SK-N-SH (cell line): ENCODE measurements at regions not wholly inside any gene's neighbourhood (a gene's known extent, or its start where the extent isn't known, plus 50 kb on each side); places are given as distances from the start of the nearest gene placed in this dataset.

ENCODE experiments used
- CTCF ChIA-PET: fragments of 300-600, 350-600 bp; formaldehyde crosslinking; extraction: SDS; loops from one replicate; lab custom pipeline; 2021; lab: Yijun Ruan, JAX
- POLR2A ChIA-PET: fragments of 350-600 bp; sonication (Branson Sonifier 250); formaldehyde crosslinking; extraction: SDS; loops from one replicate; lab custom pipeline; 2020; ENCODE audit warnings: antibody characterized with exemption, inconsistent platforms; lab: Yijun Ruan, JAX
- DNase-seq: peaks from one replicate; pipeline ENCODE4 v3.0.0; 2012
- H2AFZ ChIP-seq: fragments of 200-600 bp; sonication (generic); 2 replicates; pipeline ENCODE4 v1.8.1; 2016; ENCODE audit warnings: antibody characterized with exemption, mild to moderate bottlenecking, low read depth
- H3F3A ChIP-seq: fragments of 200-600 bp; sonication (generic); replicated peaks from 2 replicates; pipeline ENCODE3; 2016; ENCODE audit warnings: antibody characterized with exemption, mild to moderate bottlenecking; ENCODE audit not compliant: insufficient read depth
- H3K27ac ChIP-seq, 2 experiments: fragments of 200-500 bp in 1 of 2; fragments of 200-600 bp in 1 of 2; sonication (Bioruptor generic) in 1 of 2; sonication (generic), shearing (Covaris generic) in 1 of 2; 2 replicates each; pipeline versions ENCODE4 v1.5.1 to v1.6.1; 2014 to 2016; ENCODE audit warnings: low read depth in 2 of 2, inconsistent platforms in 1 of 2, low read length in 1 of 2, mild to moderate bottlenecking in 1 of 2, mixed read lengths in 1 of 2
- H3K27me3 ChIP-seq: fragments of 200-600 bp; sonication (generic), shearing (Covaris generic); 2 replicates; pipeline ENCODE4 v1.6.1; 2016; ENCODE audit warnings: mixed run types; ENCODE audit not compliant: insufficient read depth
- H3K36me3 ChIP-seq, 2 experiments: fragments of 200-500 bp in 1 of 2; fragments of 200-600 bp in 1 of 2; sonication (Bioruptor generic) in 1 of 2; sonication (generic) in 1 of 2; replicated peaks in 1 of 2; 2 replicates each; pipeline versions ENCODE3 to v1.5.1; 2014 to 2016; ENCODE audit warnings: low read length in 1 of 2, mild to moderate bottlenecking in 1 of 2; ENCODE audit not compliant: insufficient read depth in 2 of 2, control insufficient read depth in 1 of 2
- H3K4me1 ChIP-seq, 2 experiments: fragments of 200-500 bp in 1 of 2; fragments of 200-600 bp in 1 of 2; sonication (Bioruptor generic) in 1 of 2; sonication (generic), shearing (Covaris generic) in 1 of 2; 2 replicates each; pipeline versions ENCODE4 v1.5.1 to v1.6.1; 2014 to 2016; ENCODE audit warnings: low read depth in 1 of 2, low read length in 1 of 2, mixed run types in 1 of 2; ENCODE audit not compliant: insufficient read depth in 2 of 2, control insufficient read depth in 1 of 2
- H3K4me2 ChIP-seq: fragments of 200-600 bp; sonication (generic), shearing (Covaris generic); 2 replicates; pipeline ENCODE4 v1.6.1; 2017; ENCODE audit warnings: mixed run types
- H3K4me3 ChIP-seq, 2 experiments: fragments of 200-500 bp in 1 of 2; fragments of 200-600 bp in 1 of 2; sonication (Bioruptor generic) in 1 of 2; sonication (generic), shearing (Covaris generic) in 1 of 2; 2 replicates each; pipeline versions ENCODE4 v1.5.1 to v1.8.1; 2014 to 2016; ENCODE audit warnings: low read depth in 2 of 2, inconsistent platforms in 1 of 2, low read length in 1 of 2, mild to moderate bottlenecking in 1 of 2, mixed read lengths in 1 of 2, moderate library complexity in 1 of 2
- H3K79me2 ChIP-seq: fragments of 200-600 bp; sonication (generic); 2 replicates; pipeline ENCODE4 v1.8.1; 2017; ENCODE audit warnings: mild to moderate bottlenecking; ENCODE audit not compliant: insufficient read depth
- H3K9ac ChIP-seq: fragments of 200-600 bp; sonication (generic); 2 replicates; pipeline ENCODE4 v1.6.1; 2017; ENCODE audit warnings: mixed run types
- H3K9me2 ChIP-seq: fragments of 200-600 bp; sonication (generic); 2 replicates; pipeline ENCODE4 v1.6.1; 2017; ENCODE audit warnings: mixed run types
- H3K9me3 ChIP-seq: fragments of 200-600 bp; sonication (generic); 2 replicates; pipeline ENCODE4 v1.6.1; 2017; ENCODE audit warnings: mixed run types, mild to moderate bottlenecking, moderate library complexity
- H4K20me1 ChIP-seq: fragments of 200-600 bp; sonication (generic); 2 replicates; pipeline ENCODE4 v1.6.1; 2017; ENCODE audit warnings: mild to moderate bottlenecking, mixed run types; ENCODE audit not compliant: insufficient read depth
- CHD2 ChIP-seq: fragments of 150-350 bp; IDR thresholded peaks from 2 replicates; pipeline ENCODE4 v1.6.1; 2018; ENCODE audit warnings: low read length; ENCODE audit not compliant: partially characterized antibody
- CTCF ChIP-seq: fragments of 200-600 bp; sonication (generic); IDR thresholded peaks from 2 replicates; pipeline ENCODE4 v1.6.1; 2017; ENCODE audit warnings: antibody characterized with exemption, mild to moderate bottlenecking, moderate library complexity
- ELF1 ChIP-seq: IDR thresholded peaks from 2 replicates; pipeline ENCODE4 v1.4.0; 2012
- EP300 ChIP-seq, 2 experiments: IDR thresholded peaks; 2 replicates each; pipeline versions ENCODE4 v1.4.0 to v1.6.1; 2012; ENCODE audit warnings: borderline replicate concordance in 1 of 2, low read depth in 1 of 2, low read length in 1 of 2
- FOSL2 ChIP-seq: IDR thresholded peaks from 2 replicates; pipeline ENCODE4 v1.4.0; 2012; ENCODE audit warnings: low read depth, mild to moderate bottlenecking, moderate library complexity, borderline replicate concordance
- GABPA ChIP-seq: IDR thresholded peaks from 2 replicates; pipeline ENCODE4 v1.4.0; 2012; ENCODE audit warnings: low read depth, mild to moderate bottlenecking
- IRF3 ChIP-seq: fragments of 150-350 bp; IDR thresholded peaks from 2 replicates; pipeline ENCODE4 v1.6.1; 2016; ENCODE audit warnings: mild to moderate bottlenecking, low read depth, low read length
- RCOR1 ChIP-seq: fragments of 150-350 bp; IDR thresholded peaks from 2 replicates; pipeline ENCODE4 v1.6.1; 2017; ENCODE audit warnings: antibody characterized with exemption, low read length
- REST ChIP-seq: IDR thresholded peaks from 2 replicates; pipeline ENCODE4 v1.6.1; 2012; ENCODE audit warnings: mild to moderate bottlenecking, low read depth, low read length, moderate library complexity
- SMC3 ChIP-seq: IDR thresholded peaks from 2 replicates; pipeline ENCODE4 v1.6.1; 2012; ENCODE audit warnings: low read depth, low read length, improper control_type of control experiment
- TCF12 ChIP-seq: IDR thresholded peaks from 2 replicates; pipeline ENCODE4 v1.4.0; 2012
- TEAD4 ChIP-seq: IDR thresholded peaks from 2 replicates; pipeline ENCODE4 v1.4.0; 2012; ENCODE audit warnings: mild to moderate bottlenecking, borderline replicate concordance; ENCODE audit not compliant: insufficient read depth
- USF1 ChIP-seq: IDR thresholded peaks from 2 replicates; pipeline ENCODE4 v1.4.0; 2012; ENCODE audit warnings: low read depth, borderline replicate concordance
- YY1 ChIP-seq: IDR thresholded peaks from 2 replicates; pipeline ENCODE4 v1.4.0; 2012; ENCODE audit warnings: low read depth, mild to moderate bottlenecking
- ZBTB33 ChIP-seq: IDR thresholded peaks from 2 replicates; pipeline ENCODE4 v1.4.0; 2012; ENCODE audit warnings: low read depth, borderline replicate concordance
- WGBS: methylation state at CpG from one replicate; pipeline ENCODE4 v1.1.6; 2017; ENCODE audit warnings: low lambda C conversion rate; 5-methylcytosine and 5-hydroxymethylcytosine counted together
- TF ChIP-seq, protein P1 (sequence below): IDR thresholded peaks from 2 replicates; pipeline ENCODE4; 2012
- TF ChIP-seq, protein P2 (sequence below): fragments of 150-350 bp; IDR thresholded peaks from 2 replicates; pipeline ENCODE4 v1.6.1; 2017; ENCODE audit warnings: antibody characterized with exemption, low read length, low read depth, borderline replicate concordance

DNA sequence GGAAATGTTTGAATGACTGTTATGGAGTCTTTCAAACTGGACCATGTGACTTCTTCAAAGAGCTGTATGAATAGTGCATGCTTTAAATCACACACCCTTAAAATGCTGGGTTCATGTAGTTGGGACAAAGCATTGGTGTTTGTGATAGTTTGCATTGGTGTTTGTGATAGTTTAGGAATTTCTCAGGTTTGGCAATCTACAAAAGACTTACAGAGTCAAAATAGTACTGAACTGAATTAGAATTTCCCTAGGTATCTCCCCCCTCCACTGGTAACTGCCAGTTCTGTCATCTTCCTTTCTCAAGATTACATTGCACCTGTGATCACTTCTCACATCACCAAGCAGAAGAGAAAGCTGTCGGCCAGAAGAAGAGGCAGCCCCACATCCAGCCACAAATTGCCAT is 261.1 kb downstream of the GATA3 start:
- ChIA-PET CTCF (interaction anchor here (1.3 kb wide), 1 partner anchor 10 kb away, joined by 4 read pairs; no protein-coding TSS in a partner anchor), POLR2A (no interaction called here)
- no peak overlapping the region for H3K9ac ChIP-seq
- no peak overlapping the region for H3K4me3 ChIP-seq
- H3F3A ChIP-seq = no peaks in the 10 kb centered on the region
- H3K79me2 ChIP-seq = no peaks in the 10 kb centered on the region
- H3K36me3 ChIP-seq = no peaks in the 10 kb centered on the region
- no peaks in the 10 kb centered on the region for H3K9me3 ChIP-seq
- TF ChIP-seq CHD2 (no peak), TCF12 (no peak), IRF3 (no peak), RCOR1 (no peak), FOSL2 (no peak), ELF1 (no peak), YY1 (no peak), REST (no peak), USF1 (no peak), CTCF (no peak), ZBTB33 (no peak), TEAD4 (no peak), EP300 (IDR thresholded peaks at IDR 0.05; ENCODE audit: borderline replicate concordance in 1 of 2, low read depth in 1 of 2, low read length in 1 of 2) (no peak), SMC3 (no peak), GABPA (no peak)
- TF ChIP-seq, protein P1, sequence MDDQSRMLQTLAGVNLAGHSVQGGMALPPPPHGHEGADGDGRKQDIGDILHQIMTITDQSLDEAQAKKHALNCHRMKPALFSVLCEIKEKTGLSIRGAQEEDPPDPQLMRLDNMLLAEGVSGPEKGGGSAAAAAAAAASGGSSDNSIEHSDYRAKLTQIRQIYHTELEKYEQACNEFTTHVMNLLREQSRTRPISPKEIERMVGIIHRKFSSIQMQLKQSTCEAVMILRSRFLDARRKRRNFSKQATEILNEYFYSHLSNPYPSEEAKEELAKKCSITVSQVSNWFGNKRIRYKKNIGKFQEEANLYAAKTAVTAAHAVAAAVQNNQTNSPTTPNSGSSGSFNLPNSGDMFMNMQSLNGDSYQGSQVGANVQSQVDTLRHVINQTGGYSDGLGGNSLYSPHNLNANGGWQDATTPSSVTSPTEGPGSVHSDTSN = no peak
- TF ChIP-seq, protein P2, sequence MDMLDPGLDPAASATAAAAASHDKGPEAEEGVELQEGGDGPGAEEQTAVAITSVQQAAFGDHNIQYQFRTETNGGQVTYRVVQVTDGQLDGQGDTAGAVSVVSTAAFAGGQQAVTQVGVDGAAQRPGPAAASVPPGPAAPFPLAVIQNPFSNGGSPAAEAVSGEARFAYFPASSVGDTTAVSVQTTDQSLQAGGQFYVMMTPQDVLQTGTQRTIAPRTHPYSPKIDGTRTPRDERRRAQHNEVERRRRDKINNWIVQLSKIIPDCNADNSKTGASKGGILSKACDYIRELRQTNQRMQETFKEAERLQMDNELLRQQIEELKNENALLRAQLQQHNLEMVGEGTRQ = no peak
- no peak overlapping the region for H3K27ac ChIP-seq
- H3K9me2 ChIP-seq = no peaks in the 10 kb centered on the region; the same call in 1 of the 2 replicates
- no peaks in the 10 kb centered on the region for H4K20me1 ChIP-seq
- H2AFZ ChIP-seq = no peak overlapping the region
- WGBS = 45% methylated on average over 1 of the region's 1 CpG
- H3K4me2 ChIP-seq = no peak overlapping the region
- peaks cover 4% of the 10 kb centered on the region; the same call in 1 of the 2 replicates for H3K27me3 ChIP-seq
- no peak for DNase-seq
- peaks cover 0 to 5% of the 10 kb centered on the region in 2 experiments; a peak in 1 of 4 replicates for H3K4me1 ChIP-seq
